AG10803 (cell line): ENCODE measurements at regions not wholly inside any gene's neighbourhood (a gene's known extent, or its start where the extent isn't known, plus 50 kb on each side); places are given as distances from the start of the nearest gene placed in this dataset.
"Not testable (repeated sequence)": the region's sequence is repeated elsewhere in the genome, so short reads cannot be mapped to it uniquely, and the experiment has no call there.

ENCODE experiments used
- DNase-seq: peaks from one replicate; pipeline ENCODE4 v3.0.0; 2010; ENCODE audit warnings: low read depth
- H3K4me3 ChIP-seq: 2 replicates; pipeline ENCODE4 v1.5.1; 2011; ENCODE audit warnings: mild to moderate bottlenecking, low read length, control low read depth
- CTCF ChIP-seq: conservative IDR thresholded peaks from 2 replicates; pipeline ENCODE4 v1.5.1; 2011; ENCODE audit warnings: mild to moderate bottlenecking, low read length, control low read depth, inconsistent platforms

GRCh38 chr3:22392859-22393258 lies 641.8 kb upstream of the ZNF385D start:
- no peak for DNase-seq
- TF ChIP-seq CTCF = no peak
- H3K4me3 ChIP-seq = no peak overlapping the region

GRCh38 chr3:22399566-22399965 lies 648.6 kb upstream of the ZNF385D start:
- DNase-seq = peak; percentile 51
- no peak overlapping the region for H3K4me3 ChIP-seq
- TF ChIP-seq CTCF = no peak

- DNase-seq = no peak
- no peak for TF ChIP-seq CTCF
- no peak overlapping the region for H3K4me3 ChIP-seq
Measured at GRCh38 chr3:22401499-22401898, 650.5 kb upstream of the ZNF385D start.

GRCh38 chr3:22414239-22414638 lies 663.2 kb upstream of the ZNF385D start:
- no peak overlapping the region for H3K4me3 ChIP-seq
- no peak for DNase-seq
- TF ChIP-seq CTCF = no peak

- H3K4me3 ChIP-seq, DNase-seq: not testable (repeated sequence)
Measured at GRCh38 chr3:22416838-22417446, 665.9 kb upstream of the ZNF385D start.

GRCh38 chr3:22419261-22419660 lies 668.3 kb upstream of the ZNF385D start:
- no peak for TF ChIP-seq CTCF
- no peak for DNase-seq
- H3K4me3 ChIP-seq = no peak overlapping the region

GRCh38 chr3:22421589-22421988 lies 670.6 kb upstream of the ZNF385D start:
- no peak overlapping the region for H3K4me3 ChIP-seq
- no peak for DNase-seq
- TF ChIP-seq CTCF = no peak

GRCh38 chr3:22431334-22431733 lies 680.3 kb upstream of the ZNF385D start:
- no peak overlapping the region for H3K4me3 ChIP-seq
- TF ChIP-seq CTCF = no peak
- DNase-seq = no peak
